Limb (tissue), 2 donors: ENCODE measurements at regions not wholly inside any gene's neighbourhood (a gene's known extent, or its start where the extent isn't known, plus 50 kb on each side); places are given as distances from the start of the nearest gene placed in this dataset.
A peak's percentile ranks its signal among the peaks of the same experiment; 100 is the strongest.

Source experiments
- DNase-seq, 2 donors: peaks; one replicate each; pipeline ENCODE4 v3.0.0-alpha.2; 2016; ENCODE audit errors: extremely low spot score in 2 of 2

DNA sequence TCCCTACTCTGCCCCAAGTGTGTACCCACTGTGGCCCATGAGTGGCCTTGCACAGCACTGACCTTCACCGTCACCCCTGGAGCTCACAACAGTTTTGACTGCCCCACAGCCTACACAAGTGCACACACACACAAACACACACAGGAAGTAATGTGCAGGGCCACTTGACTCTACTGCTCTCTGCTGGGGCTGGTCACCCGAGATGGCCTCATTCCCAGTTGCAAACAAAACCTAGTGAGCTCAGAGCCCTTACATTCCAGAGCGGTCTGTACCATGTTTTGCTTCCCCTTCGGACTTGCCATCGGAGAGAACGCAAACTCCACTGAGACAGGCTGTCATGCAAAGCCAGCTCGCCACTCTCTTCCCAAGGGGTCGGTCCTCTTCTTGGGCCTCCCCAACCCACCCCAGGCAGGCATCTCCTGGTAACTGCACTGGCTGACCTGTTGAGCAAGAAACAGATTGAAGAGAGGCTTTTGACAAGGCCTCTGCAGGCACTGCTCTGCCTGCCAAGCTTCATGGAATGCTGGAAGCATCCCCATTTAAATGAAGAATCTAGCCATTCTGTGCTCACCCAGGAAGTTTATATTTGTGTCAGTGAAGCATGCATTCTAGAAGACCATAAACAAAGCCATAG, 232.0 kb upstream of the IGF1R start:
- no peak for DNase-seq

DNA sequence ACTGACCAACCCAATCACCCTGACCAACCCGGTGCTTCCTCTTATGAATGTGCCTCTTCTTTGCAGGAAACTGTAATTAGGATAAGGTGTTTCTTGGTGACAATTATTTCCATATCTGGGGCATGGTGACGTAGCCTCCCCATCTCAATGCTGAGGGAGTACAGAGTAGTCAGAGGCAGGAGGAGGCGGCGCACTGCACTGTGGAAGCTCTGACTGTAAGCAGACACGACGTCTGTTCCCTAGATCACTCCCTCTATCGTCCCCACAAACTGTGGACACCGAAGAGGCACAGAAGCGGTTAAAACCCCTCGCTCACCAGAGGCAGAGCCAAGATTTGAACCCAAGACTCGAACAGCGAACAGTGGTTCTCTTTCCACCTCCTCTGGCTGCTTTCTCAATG, 231.0 kb upstream of the IGF1R start:
- DNase-seq, result no peak

DNA sequence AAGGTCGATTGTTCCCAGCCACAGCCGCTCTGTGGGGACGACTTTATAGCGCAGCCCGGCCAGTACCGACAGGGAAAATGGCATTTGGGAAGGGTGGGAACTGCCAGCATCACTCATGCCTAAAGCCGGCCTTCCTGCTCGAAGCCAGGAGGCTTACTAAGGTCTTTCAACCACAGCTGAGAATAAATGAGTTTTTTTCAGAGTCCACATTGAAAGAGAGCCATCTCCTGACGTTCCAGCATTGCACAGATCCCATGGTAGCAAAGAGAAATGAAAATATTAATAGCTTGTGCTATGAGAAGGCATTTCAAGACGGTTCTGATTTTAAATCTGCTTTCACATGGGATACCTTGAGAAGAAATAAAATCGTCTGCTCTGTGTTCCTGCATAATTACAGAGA, 230.2 kb upstream of the IGF1R start:
- peak in 1 of 2 donors; percentile 21 for DNase-seq

DNA sequence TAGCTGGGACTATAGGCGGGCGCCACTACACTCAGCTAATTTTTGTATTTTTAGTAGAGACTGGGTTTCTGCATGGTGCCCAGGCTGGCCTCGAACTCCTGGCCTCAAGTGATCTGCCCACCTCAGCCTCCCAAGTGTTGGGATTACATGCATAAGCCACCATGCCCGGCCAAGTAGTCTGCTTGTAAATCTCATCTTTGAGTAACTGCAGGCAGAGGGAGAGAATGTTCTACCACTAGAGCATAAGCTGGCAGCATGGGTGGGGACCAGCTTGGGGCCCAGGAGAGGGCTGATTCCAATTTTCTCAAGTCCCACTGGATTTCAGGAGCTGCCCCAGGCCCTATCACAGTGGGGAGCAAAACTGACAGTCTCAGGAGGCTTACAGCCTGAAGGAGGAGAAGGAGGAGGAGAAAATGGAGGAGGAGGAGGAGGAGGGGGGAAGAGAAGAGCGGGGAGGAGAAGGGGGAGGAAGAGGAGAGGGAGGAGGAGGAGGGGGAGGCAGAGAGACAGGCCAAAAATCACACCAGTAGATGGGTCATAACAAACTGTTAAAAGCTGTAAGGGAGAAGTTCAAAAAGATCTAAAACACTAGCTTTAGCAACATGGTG, 229.1 kb upstream of the IGF1R start:
- DNase-seq, result no peak

DNA sequence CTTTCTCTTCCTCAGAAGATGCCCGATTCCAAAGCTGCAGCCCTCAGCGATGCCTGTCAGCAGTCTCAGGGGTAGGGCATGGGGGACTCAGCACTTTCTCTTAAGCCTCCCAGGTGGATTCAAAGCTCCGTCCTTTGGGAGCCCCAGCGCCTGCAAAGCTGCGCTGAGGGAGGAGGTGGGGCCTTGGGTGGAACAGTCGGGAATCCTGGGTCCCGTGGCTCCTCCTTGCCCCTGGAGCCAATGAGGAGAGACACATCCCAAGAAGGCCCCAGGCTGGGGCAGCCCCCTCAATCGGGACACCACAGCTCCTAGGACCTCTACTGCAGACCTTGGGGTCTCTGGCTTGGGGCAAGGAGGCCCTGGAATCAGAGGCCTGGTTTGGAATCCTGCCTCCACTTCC, 227.5 kb upstream of the IGF1R start:
- no peak for DNase-seq

DNA sequence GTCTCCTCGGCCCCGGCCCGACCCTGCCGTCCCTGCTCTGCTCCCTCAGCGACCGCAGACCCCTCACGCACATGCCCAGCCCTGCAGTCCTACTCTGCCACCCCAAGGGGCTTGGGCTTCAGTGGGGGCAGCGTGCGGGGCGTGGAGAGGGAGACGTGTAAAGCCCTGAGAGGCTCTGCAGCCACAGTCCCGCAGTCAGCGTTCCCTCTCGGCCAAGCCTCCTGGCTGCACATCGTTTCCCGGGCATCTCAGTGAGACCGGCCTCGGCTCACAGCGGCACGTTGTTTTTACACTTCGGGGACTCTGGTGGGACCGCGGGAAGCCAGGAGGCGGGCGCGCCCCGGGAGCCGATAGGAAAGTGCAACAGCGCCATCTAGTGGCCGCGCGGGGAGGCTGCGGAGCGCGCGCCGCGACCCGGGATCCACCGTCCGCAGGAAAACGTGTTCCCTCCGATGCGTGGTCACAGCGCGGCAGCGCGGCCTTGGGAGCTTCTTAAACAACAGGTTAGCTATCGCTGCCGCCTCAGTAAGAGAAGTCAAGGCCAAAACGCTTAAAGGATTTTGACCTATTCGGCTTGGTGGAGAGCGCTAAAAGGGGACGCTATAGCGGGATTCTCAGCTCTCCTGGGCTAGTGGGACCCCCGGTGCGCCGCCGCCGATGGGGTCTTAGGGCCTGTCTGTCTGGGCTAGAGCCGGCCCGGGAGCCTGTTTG, 226.8 kb upstream of the IGF1R start:
- DNase-seq, result peak; percentile 70 to 90

DNA sequence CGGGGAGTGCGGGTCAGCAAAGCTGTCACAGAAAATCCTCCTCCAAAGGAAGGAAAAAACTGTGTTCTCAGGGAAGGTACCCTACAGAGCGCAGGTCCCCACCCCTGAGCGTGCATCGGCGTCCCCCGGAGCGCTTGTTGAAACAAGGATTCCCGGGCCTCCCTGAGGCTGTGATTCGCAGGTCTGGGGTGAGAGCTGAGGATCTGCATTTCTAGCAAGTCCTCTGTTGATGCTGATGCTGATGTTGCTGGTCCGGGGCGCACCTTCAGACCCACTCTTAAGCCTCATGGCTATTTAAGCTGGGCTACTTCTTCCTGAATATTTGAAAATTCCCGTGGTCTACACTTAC, 226.2 kb upstream of the IGF1R start:
- DNase-seq, result no peak

DNA sequence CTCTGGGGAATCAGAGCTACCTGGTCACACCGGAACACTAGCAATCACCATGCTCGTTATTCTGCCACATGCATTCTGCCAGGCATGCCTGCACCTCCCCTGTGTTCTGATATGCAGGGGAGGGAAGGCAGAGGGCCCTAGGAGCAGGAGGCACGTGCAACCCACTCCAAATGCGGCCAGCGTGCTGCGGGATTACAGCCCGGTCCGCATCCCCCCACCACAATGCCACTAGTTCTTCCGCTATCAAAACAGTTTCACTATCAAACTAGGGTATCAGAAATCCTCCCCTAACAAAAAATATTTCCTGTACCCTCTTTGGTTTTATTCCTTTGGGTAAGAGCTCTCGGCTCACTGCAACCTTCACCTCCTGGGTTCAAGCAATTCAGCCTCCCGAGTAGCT, 223.2 kb upstream of the IGF1R start:
- no peak for DNase-seq

DNA sequence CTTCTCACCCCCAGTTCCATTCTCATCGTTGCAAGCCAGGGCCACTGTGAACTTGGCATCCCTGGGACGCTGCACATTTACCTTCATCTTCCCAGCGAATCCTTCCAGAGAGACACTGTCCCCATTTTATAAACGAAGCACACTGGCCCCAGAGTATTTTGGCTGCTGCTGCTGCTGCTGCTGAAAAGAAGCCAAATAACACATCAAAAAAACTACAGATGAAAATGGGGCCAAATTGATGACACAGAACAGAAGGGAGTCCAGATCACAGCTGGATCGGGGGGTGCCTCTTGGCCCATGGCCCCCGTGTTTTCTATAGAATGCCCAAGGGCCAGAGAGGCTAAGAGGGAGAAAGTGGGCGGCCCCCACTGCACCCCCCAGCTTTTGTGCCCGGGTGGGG, 221.0 kb upstream of the IGF1R start:
- DNase-seq, result no peak

DNA sequence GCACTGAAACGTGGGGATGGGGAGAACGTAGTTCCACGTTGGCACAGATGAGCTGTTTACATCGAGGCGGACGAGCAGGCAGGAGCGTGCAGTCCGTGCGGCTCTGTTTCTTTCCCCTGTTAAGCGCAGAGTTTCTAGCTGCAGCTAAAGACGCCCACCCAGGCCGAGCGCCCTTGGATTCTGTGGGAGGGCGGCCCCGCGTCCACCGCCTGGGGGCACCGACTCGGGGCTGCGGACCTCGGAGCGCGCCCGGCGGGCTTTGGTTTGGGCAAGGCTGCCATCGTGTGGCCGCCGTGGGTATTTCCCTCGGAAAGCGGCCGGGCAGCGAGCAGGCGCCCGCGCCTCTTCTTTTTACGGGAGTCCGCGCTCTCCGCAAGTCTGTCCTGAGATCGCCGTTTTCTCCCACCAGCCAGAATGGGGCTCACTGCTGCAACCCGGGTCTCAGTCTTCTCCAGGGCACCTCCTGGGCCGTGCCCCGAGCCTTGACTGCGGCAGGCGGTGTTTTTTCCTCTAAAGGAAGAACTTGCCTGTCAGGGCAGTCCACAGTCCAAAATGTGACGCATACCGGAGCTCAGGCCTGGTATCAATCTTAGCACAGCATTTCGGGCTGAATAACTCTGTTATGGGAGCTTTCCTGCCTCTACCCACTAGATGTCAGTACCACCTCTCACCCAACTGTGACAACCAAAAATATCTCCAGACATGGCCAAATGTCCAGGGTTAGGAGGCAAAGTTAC, 219.9 kb upstream of the IGF1R start:
- peak; percentile 61 to 90 for DNase-seq

DNA sequence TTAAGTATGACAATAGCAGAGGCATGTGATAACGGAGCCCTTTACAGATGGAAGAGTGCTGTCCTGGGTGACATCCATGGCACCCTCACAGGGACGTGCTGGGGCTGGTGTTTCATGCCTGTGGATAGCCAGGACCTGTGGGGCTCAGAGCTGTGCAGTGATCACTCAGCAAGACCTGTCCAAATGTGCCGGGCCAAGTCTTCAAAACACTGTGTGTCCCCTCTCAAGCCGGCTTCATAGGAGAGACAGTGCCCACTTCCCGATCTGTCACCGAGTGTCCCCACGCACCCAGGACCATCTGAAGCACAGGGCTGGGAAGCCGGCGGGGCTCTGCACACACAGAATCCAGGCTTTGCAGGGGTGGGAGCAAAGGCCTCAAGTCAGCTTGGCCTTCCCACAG, 217.2 kb upstream of the IGF1R start:
- DNase-seq, result no peak

DNA sequence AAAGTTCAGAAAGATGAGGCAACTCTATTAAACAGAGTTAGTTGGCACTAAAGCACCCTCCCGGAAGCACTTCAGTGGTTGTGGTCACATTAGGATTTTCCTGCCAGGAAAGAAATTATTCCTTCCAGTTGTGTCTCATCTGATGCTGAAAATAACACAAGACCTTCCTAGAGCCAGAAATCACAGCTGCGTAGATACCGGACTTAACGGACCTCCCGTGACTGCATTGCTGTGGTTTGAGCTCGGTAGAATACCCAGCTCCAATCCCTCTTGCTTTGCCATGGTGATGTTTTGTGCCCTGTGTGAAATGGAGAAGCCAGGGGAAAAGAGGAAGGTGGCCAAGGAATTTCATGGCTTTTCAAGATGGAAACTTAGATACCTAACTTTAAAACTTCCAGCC, 215.0 kb upstream of the IGF1R start:
- peak in 1 of 2 donors; percentile 38 for DNase-seq

DNA sequence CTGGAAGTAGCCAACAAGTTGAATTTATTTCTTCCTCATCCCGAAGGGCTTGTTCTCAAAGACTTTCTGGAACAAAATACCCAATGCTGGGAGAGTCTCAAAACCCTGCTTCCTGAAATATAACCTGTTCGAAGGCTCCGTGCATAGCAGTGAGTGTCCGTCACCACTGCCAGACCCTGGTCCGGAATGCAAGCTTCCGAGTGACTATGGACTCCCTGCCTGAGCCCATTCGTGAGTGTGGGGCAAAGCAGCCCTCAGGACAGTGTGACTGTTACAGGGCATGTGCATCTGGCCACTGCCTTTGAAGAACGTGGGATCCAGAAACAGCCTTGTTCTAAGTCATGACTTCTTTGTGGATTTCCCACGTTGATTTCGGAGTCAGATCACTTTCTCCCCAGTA, 214.5 kb upstream of the IGF1R start:
- DNase-seq, result no peak

DNA sequence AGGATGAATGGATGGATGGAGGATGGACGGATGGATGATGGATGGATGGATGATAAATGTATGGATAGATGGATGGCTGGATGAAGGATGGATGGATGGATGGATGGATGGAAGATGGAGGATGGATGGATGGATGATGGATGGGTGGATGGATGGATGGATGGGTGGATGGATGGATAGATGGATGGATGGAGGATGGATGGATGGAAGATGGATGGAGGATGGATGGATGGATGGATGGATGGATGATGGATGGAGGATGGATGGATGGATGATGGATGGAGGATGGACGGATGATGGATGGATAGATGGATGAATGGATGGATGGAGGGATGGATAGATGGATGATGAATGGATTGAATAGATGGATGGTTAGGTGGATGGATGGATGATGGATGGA, 210.6 kb upstream of the IGF1R start:
- no peak for DNase-seq

DNA sequence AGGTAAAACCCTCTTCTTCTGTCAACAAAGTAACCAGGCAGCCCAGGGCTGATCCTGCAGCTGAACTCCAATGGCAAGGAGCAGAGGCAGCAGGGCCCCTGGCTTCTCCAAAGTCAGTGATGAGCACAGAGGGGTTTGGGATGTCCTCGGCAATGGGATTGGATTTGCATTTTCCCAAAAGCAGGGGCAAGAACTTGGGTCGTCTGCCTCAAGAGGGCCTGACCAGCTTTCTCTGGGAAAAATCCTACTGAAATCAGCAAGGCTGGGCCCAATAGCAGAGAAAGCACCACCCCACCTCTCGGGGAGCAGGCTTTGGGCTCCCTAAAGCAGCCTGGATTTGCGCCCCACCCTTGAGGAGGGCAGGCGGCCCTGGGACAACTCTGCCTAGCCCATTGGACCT, 210.0 kb upstream of the IGF1R start:
- DNase-seq, result no peak

DNA sequence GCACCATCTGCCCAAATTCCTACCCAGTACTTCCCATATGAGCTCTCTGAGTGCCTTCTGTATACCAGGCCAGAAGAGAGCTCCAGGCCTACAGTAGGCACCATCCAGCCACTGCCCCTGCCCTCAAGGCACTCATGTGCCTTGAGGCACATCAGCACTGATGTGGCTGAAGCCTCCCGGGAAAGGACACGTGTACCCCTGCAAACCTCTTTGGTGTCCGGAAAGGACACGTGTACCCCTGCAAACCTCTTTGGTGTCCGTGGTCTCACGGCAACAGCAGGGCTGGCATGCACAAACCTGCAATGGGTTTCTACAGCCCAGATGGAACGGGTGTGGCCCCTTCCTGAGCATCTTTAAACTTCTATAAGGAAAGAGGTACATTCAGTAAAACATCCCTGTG, 209.4 kb upstream of the IGF1R start:
- no peak for DNase-seq

DNA sequence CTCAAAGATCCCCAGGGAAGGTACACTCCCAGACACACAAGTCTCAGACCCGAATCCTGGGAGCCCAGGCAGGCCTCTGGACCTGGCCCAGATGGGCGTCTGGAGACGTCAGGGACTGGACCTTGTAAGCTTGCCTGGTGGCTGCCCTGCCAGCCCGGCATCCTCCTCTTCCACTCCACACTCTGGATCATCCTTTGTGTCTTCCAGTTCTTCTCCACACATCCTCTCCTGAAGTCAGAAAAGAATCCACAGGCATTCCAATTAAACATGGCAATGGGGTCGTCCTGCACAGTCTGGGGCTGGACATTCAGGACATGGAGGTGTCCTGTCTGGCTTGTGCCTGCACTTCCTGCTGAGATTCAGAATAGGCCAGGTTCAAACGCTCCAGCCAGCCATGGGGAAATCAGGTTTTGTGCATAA, 208.8 kb upstream of the IGF1R start:
- DNase-seq, result no peak

DNA sequence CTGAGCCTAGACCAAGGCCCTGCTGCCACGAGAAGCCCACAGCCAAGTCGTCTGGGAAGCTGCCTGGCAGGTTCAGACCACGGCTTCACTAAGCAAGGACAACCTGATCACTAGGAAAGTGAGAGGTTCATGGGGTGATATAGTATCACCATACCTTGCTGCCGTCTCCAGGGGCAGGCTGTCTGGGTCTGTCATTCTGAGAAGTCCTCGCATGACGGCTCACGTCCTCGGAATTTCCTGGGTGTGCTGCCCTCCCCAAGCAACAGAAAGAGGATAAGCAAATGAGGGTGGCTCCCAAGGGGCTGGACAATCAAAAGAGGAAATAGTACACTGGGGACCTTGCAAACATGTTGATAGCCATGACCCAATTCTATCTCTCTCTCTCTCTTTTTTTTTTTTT, 207.4 kb upstream of the IGF1R start:
- no peak for DNase-seq

DNA sequence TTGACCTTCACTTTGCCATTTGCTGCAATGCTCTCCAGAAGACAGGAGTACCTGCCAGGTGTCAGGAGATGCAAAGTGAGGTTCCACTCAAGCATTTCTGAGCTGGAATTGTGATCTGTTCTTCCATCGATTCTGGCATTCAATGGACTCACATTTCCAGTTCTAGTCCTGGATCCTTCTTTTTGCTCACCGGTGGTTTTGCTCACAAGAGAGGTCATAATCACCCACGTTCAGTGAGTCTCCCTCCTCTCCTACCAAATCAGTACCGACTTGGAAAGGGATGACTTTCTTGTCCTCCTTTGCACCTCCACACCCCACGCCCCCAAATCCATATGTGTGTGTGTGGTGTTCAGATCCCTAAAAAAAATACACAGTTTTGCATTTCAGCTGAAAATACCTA, 206.7 kb upstream of the IGF1R start:
- DNase-seq, result no peak

DNA sequence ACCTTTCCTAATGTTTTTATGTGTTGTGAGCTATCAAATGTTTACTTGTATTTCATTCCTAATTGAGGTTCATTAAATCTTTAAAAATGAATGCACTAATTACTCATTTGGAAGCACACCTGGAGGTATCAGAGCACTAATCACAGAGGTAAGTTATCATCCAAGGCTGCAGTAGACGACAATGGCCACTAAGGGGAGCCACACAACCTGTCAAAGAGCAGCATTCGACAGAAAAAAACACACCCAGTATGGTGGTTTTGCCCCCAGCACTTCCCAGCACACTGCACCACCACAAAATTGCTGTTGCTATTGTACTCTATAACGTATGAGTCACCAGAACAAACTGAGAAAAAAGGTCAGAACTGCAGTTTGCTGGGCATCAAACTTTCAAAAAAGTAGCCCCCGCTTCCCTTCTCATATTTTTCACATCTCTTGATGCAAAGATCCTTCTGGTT, 205.9 kb upstream of the IGF1R start:
- peak; percentile 64 to 72 for DNase-seq

DNA sequence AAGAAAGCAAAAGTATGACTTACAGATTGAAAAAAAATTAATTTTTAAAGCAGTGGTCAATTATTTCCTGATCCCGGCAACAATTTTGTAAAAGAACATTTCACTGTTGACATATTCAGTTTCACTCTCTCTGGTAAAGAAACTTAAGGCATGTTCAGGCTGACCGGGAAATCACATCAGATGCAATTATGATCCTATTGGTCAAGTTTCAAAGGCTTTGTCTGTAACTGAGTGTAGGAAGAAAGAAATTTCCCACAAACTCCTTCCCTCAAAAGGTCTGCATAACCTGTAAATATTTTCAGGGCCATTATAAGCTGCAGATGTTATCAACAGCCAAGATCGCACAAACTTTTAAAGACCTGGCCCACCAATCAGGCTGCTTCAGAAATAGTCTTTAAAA, 205.4 kb upstream of the IGF1R start:
- DNase-seq, result no peak

DNA sequence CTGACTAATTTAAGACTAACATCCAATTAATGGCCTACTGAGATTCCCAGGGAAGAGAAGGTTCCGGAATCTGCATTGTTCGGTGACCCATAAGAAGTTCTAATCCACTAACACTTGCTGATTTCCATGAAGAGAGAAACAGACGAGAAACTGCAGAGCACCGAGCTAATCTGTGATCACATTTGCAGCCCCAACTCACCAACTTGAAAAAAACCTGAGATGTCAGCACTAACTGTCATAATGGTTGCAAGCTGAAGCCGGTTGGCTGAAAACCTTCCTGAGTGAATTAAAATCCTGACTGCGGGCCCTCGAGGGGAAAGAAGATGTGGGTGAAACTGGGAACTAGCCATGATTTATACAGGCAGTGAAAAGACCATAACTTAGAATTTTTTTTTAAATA, 204.8 kb upstream of the IGF1R start:
- no peak for DNase-seq
